Caco-2 (cell line): ENCODE measurements at regions not wholly inside any gene's neighbourhood (a gene's known extent, or its start where the extent isn't known, plus 50 kb on each side); places are given as distances from the start of the nearest gene placed in this dataset.

Source experiments
- BruUV-seq: library from RNA; stranded (reverse); fragments of 400-500 nt; replicated peaks from 2 replicates; lab custom pipeline; 2021; lab: Mats Ljungman, UMichigan
- CTCF ChIA-PET: fragments of 300-600 bp; sonication (Branson Sonifier 250); formaldehyde crosslinking; loops from one replicate; lab custom pipeline; 2022; ENCODE audit warnings: antibody characterized with exemption; lab: Charles Lee
- POLR2A ChIA-PET: fragments of 300-600 bp; sonication (Branson Sonifier 250); formaldehyde crosslinking; loops from one replicate; lab custom pipeline; 2022; ENCODE audit warnings: antibody characterized with exemption; lab: Charles Lee
- DNase-seq, 2 experiments: peaks; one replicate each; pipeline versions ENCODE4 v3.0.0 to v3.0.0-alpha.2; 2020 to 2022
- H3K27me3 ChIP-seq: replicated peaks from 2 replicates; pipeline ENCODE4 v1.6.0; 2011; ENCODE audit warnings: low read length; ENCODE audit not compliant: control insufficient read depth, insufficient read depth
- H3K36me3 ChIP-seq: 2 replicates; pipeline ENCODE4 v1.5.1; 2011; ENCODE audit warnings: low read length; ENCODE audit not compliant: control insufficient read depth, insufficient read depth
- H3K4me1 ChIP-seq: fragments of 250-450 bp; sonication (Bioruptor Pico); 2 replicates; pipeline ENCODE4 v1.5.1; 2020; ENCODE audit warnings: mild to moderate bottlenecking
- H3K4me3 ChIP-seq: 2 replicates; pipeline ENCODE4 v1.5.1; 2011; ENCODE audit warnings: low read depth, mild to moderate bottlenecking, control low read depth, low read length
- H3K9me3 ChIP-seq: fragments of 250-450 bp; sonication (Bioruptor Pico); 2 replicates; pipeline ENCODE4 v1.5.1; 2020; ENCODE audit warnings: mild to moderate bottlenecking, moderate library complexity
- H3K27ac Mint-ChIP-seq: one replicate; pipeline ENCODE4 v1.8.0; 2022; ENCODE audit warnings: mixed read lengths; ENCODE audit not compliant: unreplicated experiment
- H3K27me3 Mint-ChIP-seq: one replicate; pipeline ENCODE4 v1.8.0; 2022; ENCODE audit warnings: mixed read lengths; ENCODE audit not compliant: insufficient read depth, unreplicated experiment
- H3K36me3 Mint-ChIP-seq: one replicate; pipeline ENCODE4 v1.8.0; 2022; ENCODE audit warnings: mild to moderate bottlenecking, mixed read lengths; ENCODE audit not compliant: insufficient read depth, unreplicated experiment
- H3K4me1 Mint-ChIP-seq: one replicate; pipeline ENCODE4 v1.8.0; 2022; ENCODE audit warnings: low read depth, mixed read lengths; ENCODE audit not compliant: unreplicated experiment
- H3K4me3 Mint-ChIP-seq: one replicate; pipeline ENCODE4 v1.8.0; 2022; ENCODE audit warnings: mild to moderate bottlenecking, moderate library complexity, mixed read lengths; ENCODE audit not compliant: unreplicated experiment
- H3K9me3 Mint-ChIP-seq: one replicate; pipeline ENCODE4 v1.8.0; 2022; ENCODE audit warnings: mixed read lengths; ENCODE audit not compliant: unreplicated experiment
- CTCF ChIP-seq, 2 experiments: fragments of 200-600 bp in 1 of 2; IDR thresholded peaks; 1 replicate in 1 of 2; 2 replicates in 1 of 2; pipeline versions ENCODE4 v1.5.1 to v1.8.0; 2011 to 2022; ENCODE audit warnings: antibody characterized with exemption in 1 of 2, control low read depth in 1 of 2, inconsistent platforms in 1 of 2, low read depth in 1 of 2, low read length in 1 of 2, mild to moderate bottlenecking in 1 of 2, moderate library complexity in 1 of 2; ENCODE audit not compliant: insufficient read depth in 1 of 2, severe bottlenecking in 1 of 2, unreplicated experiment in 1 of 2
- intact Hi-C: fragments of 100-400 bp; cut with micrococcal nuclease; formaldehyde crosslinking; loops from one replicate; pipeline ENCODE4 v1.10.0; 2022; ENCODE audit not compliant: unreplicated experiment

- ChIA-PET POLR2A (no interaction called here), CTCF (no interaction called here)
- Histone ChIP-seq H3K9me3 (no peaks in the 10 kb centered on the region), H3K36me3 (no peaks in the 10 kb centered on the region), H3K27me3 (no peaks in the 10 kb centered on the region), H3K4me1 (peaks cover 12% of the 10 kb centered on the region), H3K4me3 (no peak overlapping the region)
- H3K27me3 Mint-ChIP-seq = no peaks in the 10 kb centered on the region
- no peak for DNase-seq
- H3K27ac Mint-ChIP-seq = no peak overlapping the region
- TF ChIP-seq CTCF (IDR thresholded peaks at IDR 0.05; ENCODE audit: insufficient read depth in 1 of 2, low read depth in 1 of 2, low read length in 1 of 2, severe bottlenecking in 1 of 2, unreplicated experiment in 1 of 2) = no peak
- intact Hi-C loops = no loop called here
- H3K36me3 Mint-ChIP-seq = no peaks in the 10 kb centered on the region
- peaks cover 2% of the 10 kb centered on the region for H3K4me1 Mint-ChIP-seq
- H3K9me3 Mint-ChIP-seq = peaks cover 8% of the 10 kb centered on the region
- BruUV-seq = no TSS peak
- H3K4me3 Mint-ChIP-seq = no peak overlapping the region
Observed at GRCh38 chr20:10927936-10928840, 254.4 kb upstream of the JAG1 start.

- Mint-ChIP-seq H3K27ac (no peak overlapping the region), H3K4me1 (no peaks in the 10 kb centered on the region), H3K36me3 (no peaks in the 10 kb centered on the region), H3K27me3 (no peaks in the 10 kb centered on the region), H3K4me3 (no peak overlapping the region), H3K9me3 (peaks cover 8% of the 10 kb centered on the region)
- BruUV-seq = no TSS peak
- ChIA-PET POLR2A (no interaction called here), CTCF (no interaction called here)
- H3K4me1 ChIP-seq = peaks cover 11% of the 10 kb centered on the region; the same call in 1 of the 2 replicates
- H3K36me3 ChIP-seq = no peaks in the 10 kb centered on the region
- DNase-seq = no peak
- H3K9me3 ChIP-seq = no peaks in the 10 kb centered on the region
- no peaks in the 10 kb centered on the region for H3K27me3 ChIP-seq
- TF ChIP-seq CTCF (IDR thresholded peaks at IDR 0.05; ENCODE audit: insufficient read depth in 1 of 2, low read depth in 1 of 2, low read length in 1 of 2, severe bottlenecking in 1 of 2, unreplicated experiment in 1 of 2) = no peak
- H3K4me3 ChIP-seq = no peak overlapping the region
- intact Hi-C loops = no loop called here
Observed at GRCh38 chr20:10928841-10929421, 255.1 kb upstream of the JAG1 start.

- intact Hi-C loops = no loop called here
- Histone ChIP-seq H3K4me3 (no peak overlapping the region), H3K36me3 (no peaks in the 10 kb centered on the region), H3K4me1 (no peaks in the 10 kb centered on the region), H3K27me3 (no peaks in the 10 kb centered on the region), H3K9me3 (no peaks in the 10 kb centered on the region)
- no peak for TF ChIP-seq CTCF (IDR thresholded peaks at IDR 0.05; ENCODE audit: insufficient read depth in 1 of 2, low read depth in 1 of 2, low read length in 1 of 2, severe bottlenecking in 1 of 2, unreplicated experiment in 1 of 2)
- no peak for DNase-seq
- ChIA-PET POLR2A (interaction anchor here (0.7 kb wide), 1 partner anchor 115 kb away, joined by 4 read pairs; no protein-coding TSS in a partner anchor), CTCF (no interaction called here)
- Mint-ChIP-seq H3K4me1 (no peaks in the 10 kb centered on the region), H3K27ac (no peak overlapping the region), H3K36me3 (no peaks in the 10 kb centered on the region), H3K4me3 (no peak overlapping the region), H3K27me3 (no peaks in the 10 kb centered on the region), H3K9me3 (peaks cover 8% of the 10 kb centered on the region)
- BruUV-seq = no TSS peak
Observed at GRCh38 chr20:10935658-10936402, 262.0 kb upstream of the JAG1 start.
